Right lobe of liver (tissue), 4 donors: ENCODE measurements at regions not wholly inside any gene's neighbourhood (a gene's known extent, or its start where the extent isn't known, plus 50 kb on each side); places are given as distances from the start of the nearest gene placed in this dataset.

Source experiments
- CTCF ChIP-seq, 4 donors: fragments of 200-600 bp in 3 of 4; fragments of 450-650 bp in 1 of 4; IDR thresholded peaks; one replicate each; pipeline versions ENCODE4 v1.5.1 to v1.8.0; 2016 to 2022; ENCODE audit warnings: antibody characterized with exemption in 4 of 4, mild to moderate bottlenecking in 2 of 4
- POLR2A ChIP-seq: fragments of 450-650 bp; IDR thresholded peaks from one replicate; pipeline ENCODE4 v1.6.1; 2017; ENCODE audit warnings: antibody characterized with exemption, mild to moderate bottlenecking
- donor health status: DM: no; HTN: no; CAD: no.
- donor health status: DM: no; HTN: no; CAD: no.
- donor health status: DM: no; HTN: yes; CAD: no.

- TF ChIP-seq POLR2A (no peak), CTCF (IDR thresholded peaks at IDR 0.05) (no peak)
These were observed 506.3 kb upstream of the GRM7 start for GRCh38 chr3:6354653-6355052.
